ENCODE measurements at regions not wholly inside any gene's neighbourhood (a gene's known extent, or its start where the extent isn't known, plus 50 kb on each side); places are given as distances from the start of the nearest gene placed in this dataset.
"Not testable (repeated sequence)": the region's sequence is repeated elsewhere in the genome, so short reads cannot be mapped to it uniquely, and the experiment has no call there.

GRCh38 chr6:156674197-156674596, 103.0 kb upstream of the ARID1B start:
- FAIRE-seq (no peak), ATAC-seq (no peak), DNase-seq (ENCODE audit: low read depth in 1 of 2, low spot score in 1 of 2) (no peak)
- no peak overlapping the region for H3K27ac ChIP-seq
- WGBS (ENCODE audit: missing lambda C conversion rate) = 91% methylated on average over 2 of the region's 2 CpGs
- H3K4me1 ChIP-seq = no peaks in the 10 kb centered on the region
- POLR2A ChIA-PET = no interaction called here
- CTCF ChIA-PET = no interaction called here
- TF ChIP-seq NR3C1 (IDR thresholded peaks at IDR 0.05) (no peak), GATA3 (IDR thresholded peaks at IDR 0.05; ENCODE audit: borderline replicate concordance) (no peak), CHD2 (IDR thresholded peaks at IDR 0.05; ENCODE audit: low read length, partially characterized antibody) (no peak), FOXS1 (CRISPR knock-in tag; IDR thresholded peaks at IDR 0.05) (no peak), POLR2A (IDR thresholded peaks at IDR 0.05; ENCODE audit: low read length) (no peak), RNF2 (IDR thresholded peaks at IDR 0.05; ENCODE audit: borderline replicate concordance, low read depth) (no peak), CBX8 (IDR thresholded peaks at IDR 0.05) (no peak), JUN (IDR thresholded peaks at IDR 0.05) (no peak), RCOR1 (IDR thresholded peaks at IDR 0.05; ENCODE audit: low read depth, low read length) (no peak), REST (IDR thresholded peaks at IDR 0.05) (no peak), PHF8 (IDR thresholded peaks at IDR 0.05; ENCODE audit: borderline replicate concordance, low read depth) (no peak), HOXA7 (CRISPR knock-in tag; IDR thresholded peaks at IDR 0.05) (no peak)
- TF ChIP-seq, protein P1, sequence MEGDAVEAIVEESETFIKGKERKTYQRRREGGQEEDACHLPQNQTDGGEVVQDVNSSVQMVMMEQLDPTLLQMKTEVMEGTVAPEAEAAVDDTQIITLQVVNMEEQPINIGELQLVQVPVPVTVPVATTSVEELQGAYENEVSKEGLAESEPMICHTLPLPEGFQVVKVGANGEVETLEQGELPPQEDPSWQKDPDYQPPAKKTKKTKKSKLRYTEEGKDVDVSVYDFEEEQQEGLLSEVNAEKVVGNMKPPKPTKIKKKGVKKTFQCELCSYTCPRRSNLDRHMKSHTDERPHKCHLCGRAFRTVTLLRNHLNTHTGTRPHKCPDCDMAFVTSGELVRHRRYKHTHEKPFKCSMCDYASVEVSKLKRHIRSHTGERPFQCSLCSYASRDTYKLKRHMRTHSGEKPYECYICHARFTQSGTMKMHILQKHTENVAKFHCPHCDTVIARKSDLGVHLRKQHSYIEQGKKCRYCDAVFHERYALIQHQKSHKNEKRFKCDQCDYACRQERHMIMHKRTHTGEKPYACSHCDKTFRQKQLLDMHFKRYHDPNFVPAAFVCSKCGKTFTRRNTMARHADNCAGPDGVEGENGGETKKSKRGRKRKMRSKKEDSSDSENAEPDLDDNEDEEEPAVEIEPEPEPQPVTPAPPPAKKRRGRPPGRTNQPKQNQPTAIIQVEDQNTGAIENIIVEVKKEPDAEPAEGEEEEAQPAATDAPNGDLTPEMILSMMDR (IDR thresholded peaks at IDR 0.05) = no peak
- TF ChIP-seq, protein P2, sequence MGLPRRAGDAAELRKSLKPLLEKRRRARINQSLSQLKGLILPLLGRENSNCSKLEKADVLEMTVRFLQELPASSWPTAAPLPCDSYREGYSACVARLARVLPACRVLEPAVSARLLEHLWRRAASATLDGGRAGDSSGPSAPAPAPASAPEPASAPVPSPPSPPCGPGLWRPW (IDR thresholded peaks at IDR 0.05) = no peak
- H3K4me3 ChIP-seq = no peak overlapping the region
- H3K4me2 ChIP-seq = no peak overlapping the region
- peaks cover 10% of the 10 kb centered on the region; the same call in 2 of the 3 replicates for H3K9me3 ChIP-seq

DNA sequence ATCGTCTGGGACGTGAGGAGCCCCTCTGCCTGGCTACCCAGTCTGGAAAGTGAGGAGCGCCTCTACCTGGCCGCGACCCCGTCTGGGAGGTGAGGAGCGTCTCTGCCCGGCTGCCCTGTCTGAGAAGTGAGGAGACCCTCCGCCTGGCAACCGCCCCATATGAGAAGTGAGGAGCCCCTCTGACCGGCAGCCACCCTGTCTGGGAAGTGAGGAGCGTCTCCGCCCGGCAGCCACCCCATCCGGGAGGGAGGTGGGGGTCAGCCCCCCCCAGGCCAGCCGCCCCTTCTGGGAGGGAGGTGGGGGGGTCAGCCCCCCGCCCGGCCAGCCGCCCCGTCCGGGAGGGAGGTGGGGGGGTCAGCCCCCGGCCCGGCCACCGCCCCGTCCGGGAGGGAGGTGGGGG, 107.1 kb upstream of the ARID1B start:
- H3K4me1 ChIP-seq; H3K4me2 ChIP-seq; CTCF ChIA-PET; H3K9me3 ChIP-seq; FAIRE-seq; H3K4me3 ChIP-seq; H3K27ac ChIP-seq; DNase-seq (ENCODE audit: low read depth in 1 of 2, low spot score in 1 of 2); ATAC-seq; POLR2A ChIA-PET: not testable (repeated sequence)
- WGBS (ENCODE audit: missing lambda C conversion rate) = 93% methylated on average over 3 of the region's 26 CpGs

DNA sequence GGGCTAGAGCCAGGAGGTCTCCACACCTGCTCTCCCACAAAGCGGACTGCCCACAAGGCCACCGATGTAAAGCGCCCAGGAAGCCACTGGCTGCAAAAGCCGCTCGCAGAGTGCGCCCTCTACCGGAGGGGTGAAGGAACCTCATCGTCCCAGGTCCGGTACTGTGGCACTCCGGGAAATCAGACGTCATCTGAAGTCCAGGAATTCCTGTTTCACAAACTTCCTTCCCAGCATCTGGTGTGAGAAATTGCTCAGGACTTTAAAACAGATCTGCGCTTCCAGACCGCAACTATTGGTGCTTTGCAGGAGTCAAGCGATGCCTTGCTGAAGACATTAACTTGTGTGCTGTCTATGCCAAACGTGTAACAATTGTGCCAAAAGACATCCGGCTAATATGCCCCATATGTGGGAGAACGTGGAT, 115.1 kb upstream of the ARID1B start:
- ChIA-PET POLR2A (no interaction called here), CTCF (no interaction called here)
- DNase-seq (ENCODE audit: low read depth in 1 of 2, low spot score in 1 of 2) = peak; percentile 61 to 80
- peak overlapping the region; percentile 67 to 74; a peak in 5 of 6 replicates for H3K27ac ChIP-seq
- FAIRE-seq = no peak
- H3K4me2 ChIP-seq = peak overlapping the region; percentile 79
- H3K9me3 ChIP-seq = no peaks in the 10 kb centered on the region
- no peaks in the 10 kb centered on the region for H3K4me1 ChIP-seq
- ATAC-seq = peak; percentile 94 to 99
- WGBS (ENCODE audit: missing lambda C conversion rate) = 9% methylated on average over 15 of the region's 17 CpGs
- H3K4me3 ChIP-seq = peak overlapping the region; percentile 47
- TF ChIP-seq, protein P1 (IDR thresholded peaks at IDR 0.05) = peak; percentile 72
- TF ChIP-seq FOSB (CRISPR knock-in tag; IDR thresholded peaks at IDR 0.05) (no peak), BHLHE40 (IDR thresholded peaks at IDR 0.05; ENCODE audit: low read depth, low read length) (no peak), SMC3 (IDR thresholded peaks at IDR 0.05) (peak; percentile 55), HDAC2 (IDR thresholded peaks at IDR 0.05) (no peak), PBX3 (IDR thresholded peaks at IDR 0.05) (no peak), MAZ (IDR thresholded peaks at IDR 0.05; ENCODE audit: borderline replicate concordance, low read depth, low read length) (no peak), HOXA7 (CRISPR knock-in tag; IDR thresholded peaks at IDR 0.05) (no peak), EHMT2 (IDR thresholded peaks at IDR 0.05; ENCODE audit: low read depth) (no peak), MAX (IDR thresholded peaks at IDR 0.05) (no peak), MAFK (IDR thresholded peaks at IDR 0.05; ENCODE audit: partially characterized antibody) (no peak)
- TF ChIP-seq, protein P3, sequence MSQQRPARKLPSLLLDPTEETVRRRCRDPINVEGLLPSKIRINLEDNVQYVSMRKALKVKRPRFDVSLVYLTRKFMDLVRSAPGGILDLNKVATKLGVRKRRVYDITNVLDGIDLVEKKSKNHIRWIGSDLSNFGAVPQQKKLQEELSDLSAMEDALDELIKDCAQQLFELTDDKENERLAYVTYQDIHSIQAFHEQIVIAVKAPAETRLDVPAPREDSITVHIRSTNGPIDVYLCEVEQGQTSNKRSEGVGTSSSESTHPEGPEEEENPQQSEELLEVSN (IDR thresholded peaks at IDR 0.05; ENCODE audit: borderline replicate concordance, low read depth) = no peak

Measured in A549 (cell line).